ENCODE measurements at regions not wholly inside any gene's neighbourhood (a gene's known extent, or its start where the extent isn't known, plus 50 kb on each side); places are given as distances from the start of the nearest gene placed in this dataset.
"Not testable (repeated sequence)": the region's sequence is repeated elsewhere in the genome, so short reads cannot be mapped to it uniquely, and the experiment has no call there.

GRCh38 chr2:204134421-204134820, 197.9 kb downstream of the ICOS start:
- no peak for DNase-seq (ENCODE audit: low read depth, low spot score)
- no peak overlapping the region for H3K27ac ChIP-seq

GRCh38 chr2:204135752-204136151, 199.2 kb downstream of the ICOS start:
- no peak overlapping the region for H3K27ac ChIP-seq
- no peak for DNase-seq (ENCODE audit: low read depth, low spot score)

DNA sequence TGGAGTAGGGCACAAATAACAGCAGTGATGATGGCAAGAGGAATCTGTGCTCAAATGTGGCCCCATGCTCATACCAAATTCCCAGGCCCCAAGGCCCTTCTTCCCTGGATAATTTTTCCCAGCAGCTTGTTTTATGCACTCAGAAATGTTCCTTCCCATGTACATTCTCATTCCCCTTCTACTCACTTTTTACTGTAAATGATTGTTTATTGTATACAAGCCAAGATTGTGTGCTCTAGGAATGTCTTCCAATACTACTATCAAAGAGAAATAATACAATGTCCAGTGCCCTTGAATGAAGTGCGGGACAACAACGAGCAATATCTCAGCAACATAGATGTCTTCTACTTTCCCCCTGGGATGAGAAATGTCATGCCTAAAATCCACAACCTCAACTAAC, 201.6 kb downstream of the ICOS start:
- H3K27ac ChIP-seq = no peak overlapping the region
- DNase-seq (ENCODE audit: low read depth, low spot score) = no peak

- DNase-seq (ENCODE audit: low read depth, low spot score) = no peak
- no peak overlapping the region for H3K27ac ChIP-seq
Observed at GRCh38 chr2:204140246-204140645, 203.7 kb downstream of the ICOS start.

DNA sequence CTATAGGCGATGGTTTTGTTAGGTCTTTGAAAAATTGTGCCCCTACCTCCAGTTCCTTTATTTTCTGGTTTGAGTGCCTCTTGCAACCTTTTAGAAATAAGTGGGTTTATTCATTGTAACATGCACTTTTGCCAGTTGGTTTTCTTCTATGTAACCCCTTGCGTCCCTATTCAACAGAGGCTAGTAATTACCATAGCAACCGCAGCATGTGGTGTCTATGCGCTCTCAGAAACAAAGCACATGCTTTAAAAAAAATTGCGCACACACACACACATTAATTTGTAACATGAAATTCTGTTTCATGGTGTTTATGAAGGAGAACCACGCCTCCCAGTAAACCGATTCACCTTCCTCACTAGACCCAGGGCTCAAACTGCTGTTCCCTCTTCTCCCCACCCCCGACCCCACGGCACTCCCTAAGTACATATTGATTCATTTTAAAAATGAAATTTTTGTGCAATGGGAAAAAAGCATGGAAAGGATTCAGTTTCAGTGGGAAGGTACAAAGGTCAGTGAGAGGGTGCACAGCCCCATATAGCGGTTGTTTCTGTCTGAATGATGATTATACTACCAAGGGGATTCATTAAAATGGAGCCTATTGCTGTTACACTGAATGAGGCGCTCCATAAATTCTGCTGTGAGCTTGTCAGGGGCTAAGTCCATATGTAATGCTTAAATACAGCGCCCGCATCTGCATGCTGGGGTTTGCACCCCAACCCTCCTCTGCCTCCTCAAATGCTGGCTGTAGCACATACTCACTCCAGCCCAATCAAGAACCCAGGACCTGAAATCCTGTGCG, 206.9 kb downstream of the ICOS start:
- H3K27ac ChIP-seq = no peak overlapping the region
- no peak for DNase-seq (ENCODE audit: low read depth, low spot score)

DNA sequence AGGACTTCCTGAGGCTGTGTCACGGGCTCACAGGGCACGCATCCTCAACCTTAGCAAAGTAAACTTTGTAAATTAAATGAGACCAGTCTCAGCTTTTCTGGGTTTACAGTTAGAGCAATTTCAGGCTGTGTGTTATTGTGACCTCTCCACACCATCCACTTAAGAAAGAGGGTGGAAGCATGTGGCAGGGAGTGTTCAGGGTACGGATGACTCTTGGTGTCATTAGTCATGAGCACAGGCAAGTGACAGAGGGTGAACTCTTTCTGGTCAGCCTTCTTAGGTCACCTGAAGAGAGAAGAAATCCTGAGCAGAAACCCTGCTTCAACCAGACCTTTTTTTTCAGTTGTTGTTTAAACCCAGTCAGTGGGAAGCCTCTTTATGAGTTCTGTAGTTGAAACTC, 207.9 kb downstream of the ICOS start:
- DNase-seq (ENCODE audit: low read depth, low spot score) = no peak
- H3K27ac ChIP-seq = no peak overlapping the region

DNA sequence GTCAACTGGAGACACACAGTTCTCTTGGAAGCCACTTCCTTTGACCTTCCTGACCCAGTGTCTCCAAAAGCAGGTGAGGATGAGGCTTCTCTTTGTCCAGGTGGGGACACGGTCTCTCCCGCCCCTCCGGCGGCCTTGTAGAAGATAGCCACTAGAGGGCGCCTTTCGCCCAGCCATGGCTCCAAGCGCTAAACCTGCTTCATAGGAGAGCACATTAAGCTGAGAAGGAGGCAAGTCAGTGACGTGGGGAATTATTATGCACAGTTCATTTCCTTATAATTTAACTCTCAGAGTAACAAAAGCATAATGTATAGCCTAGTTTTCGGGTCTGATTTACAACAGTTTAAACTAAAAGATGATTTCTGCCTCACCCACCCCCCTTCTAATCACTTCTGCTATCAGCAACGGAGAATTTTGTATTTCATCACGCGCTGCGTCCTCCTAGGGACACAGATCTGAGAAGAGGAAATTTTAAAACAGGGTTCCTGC, 208.7 kb downstream of the ICOS start:
- H3K27ac ChIP-seq = no peak overlapping the region
- peak; percentile 34 for DNase-seq (ENCODE audit: low read depth, low spot score)

- H3K27ac ChIP-seq = no peak overlapping the region
Observed at GRCh38 chr2:204145791-204146190, 209.2 kb downstream of the ICOS start.

GRCh38 chr2:204147040-204147439, 210.5 kb downstream of the ICOS start:
- DNase-seq (ENCODE audit: low read depth, low spot score); H3K27ac ChIP-seq: not testable (repeated sequence)

More at GRCh38 chr2:204145791-204146190, 209.2 kb downstream of the ICOS start:
- no peak for DNase-seq (ENCODE audit: low read depth, low spot score)

DNA sequence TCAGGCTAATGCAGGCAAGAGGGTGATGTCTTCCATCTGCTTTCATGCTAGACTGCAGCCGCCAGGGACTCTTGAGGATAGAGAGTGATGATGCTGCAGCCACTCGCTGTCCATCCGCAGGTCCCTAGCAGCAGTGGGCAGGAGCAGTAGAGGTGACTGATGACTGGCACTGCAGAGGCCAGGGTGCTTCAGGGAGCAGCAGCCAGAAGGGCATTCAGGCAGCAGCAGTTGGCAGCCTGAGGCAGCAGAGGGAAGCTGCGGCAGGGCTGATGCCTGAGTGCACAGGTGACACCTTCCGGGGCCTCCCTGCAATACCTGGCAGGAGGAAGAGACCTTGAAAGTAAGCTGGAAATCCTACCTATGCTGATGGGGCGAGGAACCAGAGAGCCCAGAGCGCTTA, 214.2 kb downstream of the ICOS start:
- no peak overlapping the region for H3K27ac ChIP-seq
- DNase-seq (ENCODE audit: low read depth, low spot score) = no peak

DNA sequence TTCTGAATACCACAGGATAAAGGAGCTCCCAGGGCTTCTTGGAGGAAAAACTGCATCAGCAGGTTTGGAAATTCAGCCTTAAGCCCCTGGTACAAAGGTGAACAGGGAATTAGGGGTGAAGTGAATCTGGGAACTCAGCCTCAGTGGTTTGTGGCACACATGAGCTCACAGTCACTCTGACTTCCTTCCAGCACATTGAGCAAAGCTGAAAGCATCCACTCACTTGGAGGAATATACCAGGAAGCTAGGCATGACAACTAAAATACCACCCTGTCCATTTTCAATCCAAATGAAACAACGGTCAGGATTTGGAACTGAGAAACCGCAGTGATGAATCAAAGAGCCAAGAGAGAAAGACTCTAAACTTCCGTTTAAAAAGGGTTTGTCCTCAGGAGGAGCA, 216.1 kb downstream of the ICOS start:
- no peak overlapping the region for H3K27ac ChIP-seq
- DNase-seq (ENCODE audit: low read depth, low spot score) = no peak

DNA sequence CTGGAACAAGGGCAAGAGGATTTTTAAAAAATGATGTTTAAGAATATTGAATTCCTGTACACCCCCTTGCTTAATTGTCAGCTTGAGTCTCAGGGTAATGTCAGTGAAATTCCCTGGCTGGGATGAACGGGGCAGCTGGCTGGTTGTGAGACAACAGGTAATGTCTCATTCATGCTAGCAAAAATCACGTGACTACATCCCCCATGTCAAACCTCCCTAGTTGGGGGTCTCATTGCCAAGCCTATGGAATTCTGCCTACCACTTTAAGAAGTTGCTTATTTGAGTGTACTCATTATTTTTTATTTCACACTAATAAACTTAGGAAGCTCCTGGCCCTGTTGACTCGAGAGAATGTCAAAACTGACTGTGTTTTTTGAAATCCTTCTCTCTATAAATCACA, 218.3 kb downstream of the ICOS start:
- DNase-seq (ENCODE audit: low read depth, low spot score) = no peak
- no peak overlapping the region for H3K27ac ChIP-seq

DNA sequence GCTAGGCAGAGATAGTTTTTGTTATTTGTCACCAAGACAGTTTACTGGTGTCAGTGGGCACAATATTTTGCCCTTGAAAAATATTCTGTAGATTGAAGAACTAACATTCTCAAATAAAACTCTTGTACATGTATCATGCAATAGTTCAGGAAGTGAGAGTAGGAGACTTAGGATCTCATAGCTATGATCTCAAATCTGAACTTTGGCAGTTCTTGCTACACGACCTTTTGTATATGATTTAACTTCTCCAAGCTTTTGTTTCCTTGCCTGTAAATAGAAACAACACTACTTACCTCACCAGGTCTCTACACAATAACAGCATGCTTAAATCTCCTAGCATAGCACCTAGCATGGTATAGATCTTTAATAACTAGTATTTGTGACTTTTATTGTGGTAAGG, 219.9 kb downstream of the ICOS start:
- H3K27ac ChIP-seq = no peak overlapping the region
- DNase-seq (ENCODE audit: low read depth, low spot score) = no peak

- DNase-seq (ENCODE audit: low read depth, low spot score) = no peak
- H3K27ac ChIP-seq = no peak overlapping the region
Observed at GRCh38 chr2:204157684-204158083, 221.1 kb downstream of the ICOS start.

DNA sequence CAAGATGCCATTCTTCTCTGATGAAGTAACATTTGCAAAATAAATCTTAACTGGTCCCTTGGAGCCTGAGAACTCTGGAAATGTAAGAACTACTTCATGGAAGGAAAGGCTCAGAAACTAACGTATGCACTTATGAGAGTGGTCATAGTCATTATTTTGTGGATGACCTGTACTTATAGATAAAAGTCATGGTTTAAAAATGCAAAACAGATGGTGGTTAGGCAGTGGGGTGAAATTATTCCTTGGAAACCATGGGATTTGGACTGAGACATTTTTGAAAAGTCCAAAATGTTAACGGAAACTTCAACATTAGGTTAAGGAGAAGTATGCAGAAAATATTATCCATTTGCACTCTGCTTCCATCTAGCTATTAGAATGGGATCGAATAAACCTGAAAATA, 223.0 kb downstream of the ICOS start:
- no peak for DNase-seq (ENCODE audit: low read depth, low spot score)
- no peak overlapping the region for H3K27ac ChIP-seq

- DNase-seq (ENCODE audit: low read depth, low spot score) = no peak
- no peak overlapping the region for H3K27ac ChIP-seq
Observed at GRCh38 chr2:204160989-204161388, 224.4 kb downstream of the ICOS start.

- H3K27ac ChIP-seq = no peak overlapping the region
- no peak for DNase-seq (ENCODE audit: low read depth, low spot score)
Observed at GRCh38 chr2:204161886-204162285, 225.3 kb downstream of the ICOS start.

DNA sequence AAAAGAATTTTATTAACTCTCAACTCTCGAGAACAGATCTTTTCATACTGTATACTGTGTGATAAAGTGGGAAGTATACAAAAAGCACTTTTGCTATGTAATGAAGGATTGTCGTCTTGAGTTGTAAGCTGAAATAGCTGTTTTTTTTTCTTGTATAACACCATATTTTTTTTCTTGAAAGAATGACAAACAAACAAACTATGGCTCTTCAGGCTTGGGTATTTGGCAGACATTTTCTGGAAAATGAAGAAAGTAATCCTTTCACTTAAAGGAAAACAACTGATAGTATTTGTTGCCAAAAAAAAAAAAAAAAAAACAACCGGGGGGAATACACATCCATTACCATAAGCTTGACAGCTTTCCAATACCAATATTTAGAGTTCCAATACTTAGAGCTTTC, 230.4 kb downstream of the ICOS start:
- no peak overlapping the region for H3K27ac ChIP-seq
- DNase-seq (ENCODE audit: low read depth, low spot score) = no peak

- not testable (repeated sequence) for DNase-seq (ENCODE audit: low read depth, low spot score); H3K27ac ChIP-seq
Observed at GRCh38 chr2:204167670-204168069, 231.1 kb downstream of the ICOS start.

- DNase-seq (ENCODE audit: low read depth, low spot score) = no peak
- H3K27ac ChIP-seq = no peak overlapping the region
Observed at GRCh38 chr2:204170411-204170810, 233.8 kb downstream of the ICOS start.

DNA sequence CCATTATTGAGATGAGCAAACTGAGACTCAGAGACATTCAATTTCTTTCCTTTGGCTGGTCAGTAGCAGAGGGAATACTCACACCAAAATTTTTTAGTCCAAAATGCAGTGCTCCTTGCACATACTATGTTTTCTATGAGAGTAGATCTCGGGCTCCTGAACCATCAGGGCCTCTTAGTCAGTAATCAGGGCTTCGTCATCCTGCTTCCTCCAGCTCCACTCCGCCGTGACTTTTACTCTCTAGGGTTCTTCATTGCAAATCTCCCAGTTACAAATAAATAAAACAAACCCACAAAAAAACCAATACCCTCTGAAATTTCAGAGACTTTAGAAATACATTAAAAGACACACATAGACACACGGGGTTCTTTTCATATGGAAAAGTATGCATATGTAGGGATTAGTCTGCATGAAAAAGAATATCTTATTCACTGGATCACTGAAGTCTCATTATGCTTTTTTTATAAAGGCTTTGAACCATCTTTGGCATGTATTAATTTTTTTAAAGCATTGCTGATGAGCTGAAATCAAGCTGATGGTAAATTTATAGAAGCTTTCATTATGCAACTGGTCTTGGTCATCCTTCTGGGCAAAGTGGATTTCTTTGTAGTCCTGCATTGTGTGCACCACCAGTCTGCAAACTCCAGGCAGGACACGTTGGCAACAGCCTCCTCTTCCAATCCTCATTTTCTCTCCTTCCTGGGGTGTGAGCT, 235.0 kb downstream of the ICOS start:
- no peak overlapping the region for H3K27ac ChIP-seq
- DNase-seq (ENCODE audit: low read depth, low spot score) = no peak

All from epithelial cell of prostate (primary cell).